Gastroesophageal sphincter (tissue), 4 donors: ENCODE measurements at regions not wholly inside any gene's neighbourhood (a gene's known extent, or its start where the extent isn't known, plus 50 kb on each side); places are given as distances from the start of the nearest gene placed in this dataset.

ENCODE experiments used
- ATAC-seq: fragments of 150-250 bp; one replicate; pipeline ENCODE4 v1.9.1; 2016; ENCODE audit warnings: mild to moderate bottlenecking, moderate library complexity
- H3K27ac ChIP-seq, 4 donors: fragments of 200-600 bp; sonication (generic) in 3 of 4; 1 replicate in 3 of 4; 2 replicates in 1 of 4; pipeline ENCODE4 v1.5.1; 2016 to 2019
- H3K27me3 ChIP-seq: fragments of 200-600 bp; sonication (generic); one replicate; pipeline ENCODE4 v1.5.1; 2019
- H3K36me3 ChIP-seq, 2 donors: fragments of 200-600 bp; sonication (generic); one replicate each; pipeline ENCODE4 v1.5.1; 2019; ENCODE audit warnings: control low read depth in 1 of 2
- H3K4me1 ChIP-seq, 3 donors: fragments of 200-600 bp; sonication (generic); 1 replicate in 2 of 3; 2 replicates in 1 of 3; pipeline ENCODE4 v1.5.1; 2016 to 2019; ENCODE audit warnings: control low read depth in 2 of 3
- H3K4me3 ChIP-seq, 2 donors: fragments of 200-600 bp; sonication (generic); one replicate each; pipeline ENCODE4 v1.5.1; 2019; ENCODE audit warnings: mild to moderate bottlenecking in 1 of 2, moderate library complexity in 1 of 2
- H3K9me3 ChIP-seq, 3 donors: fragments of 200-600 bp; sonication (generic); one replicate each; pipeline ENCODE4 v1.5.1; 2017 to 2019; ENCODE audit warnings: control low read depth in 2 of 3
- CTCF ChIP-seq, 4 experiments: fragments of 200-600 bp in 2 of 4; fragments of 450-650 bp in 2 of 4; sonication (generic) in 1 of 4; IDR thresholded peaks; one replicate each; pipeline ENCODE4 v1.5.1; 2017 to 2019; ENCODE audit warnings: antibody characterized with exemption in 4 of 4, mild to moderate bottlenecking in 2 of 4, moderate library complexity in 2 of 4
- EP300 ChIP-seq: sonication (generic); formaldehyde crosslinking; IDR thresholded peaks from one replicate; pipeline ENCODE4 v1.6.1; 2017; ENCODE audit warnings: antibody characterized with exemption, mild to moderate bottlenecking
- POLR2A ChIP-seq, 2 donors: fragments of 450-650 bp; IDR thresholded peaks; one replicate each; pipeline ENCODE4 v1.6.1; 2017; ENCODE audit warnings: antibody characterized with exemption in 2 of 2, mild to moderate bottlenecking in 2 of 2, moderate library complexity in 1 of 2
- POLR2AphosphoS5 ChIP-seq: sonication (generic); formaldehyde crosslinking; IDR thresholded peaks from one replicate; pipeline ENCODE4 v1.6.1; 2017; ENCODE audit warnings: antibody characterized with exemption
- WGBS, 2 donors: methylation state at CpG; one replicate each; pipeline ENCODE4 v1.1.5; 2018; ENCODE audit warnings: low coverage in 1 of 2; 5-methylcytosine and 5-hydroxymethylcytosine counted together

- no peaks in the 10 kb centered on the region for H3K36me3 ChIP-seq
- WGBS, 2 donors, result 81% methylated on average over 3 of the region's 4 CpGs; no CpG with 5 or more reads in 1 of the 2 donors
- TF ChIP-seq POLR2AphosphoS5, result no peak
- no peak for TF ChIP-seq EP300
- TF ChIP-seq POLR2A (IDR thresholded peaks at IDR 0.05), result no peak
- no peak for TF ChIP-seq CTCF (IDR thresholded peaks at IDR 0.05)
- H3K4me1 ChIP-seq, result no peaks in the 10 kb centered on the region
- no peak overlapping the region for H3K4me3 ChIP-seq
- no peaks in the 10 kb centered on the region for H3K27me3 ChIP-seq
- H3K27ac ChIP-seq, result no peak overlapping the region
- no peak for ATAC-seq
- H3K9me3 ChIP-seq, result peaks cover 0 to 4% (median 0%) of the 10 kb centered on the region in 3 donors
These were observed 70.0 kb upstream of the SHISA3 start for GRCh38 chr4:42327323-42327722.

GRCh38 chr4:42328978-42329377, 68.3 kb upstream of the SHISA3 start:
- ATAC-seq, result no peak
- TF ChIP-seq EP300 (no peak), POLR2AphosphoS5 (no peak), CTCF (IDR thresholded peaks at IDR 0.05) (no peak), POLR2A (IDR thresholded peaks at IDR 0.05) (no peak)
- Histone ChIP-seq H3K4me1 (no peaks in the 10 kb centered on the region), H3K27me3 (no peaks in the 10 kb centered on the region), H3K9me3 (peaks cover 0 to 1% (median 0%) of the 10 kb centered on the region in 3 donors), H3K4me3 (no peak overlapping the region), H3K36me3 (no peaks in the 10 kb centered on the region), H3K27ac (no peak overlapping the region)
- 100% methylated on average over 2 of the region's 2 CpGs; no CpG with 5 or more reads in 1 of the 2 donors for WGBS, 2 donors

GRCh38 chr4:42329421-42329820, 67.9 kb upstream of the SHISA3 start:
- H3K36me3 ChIP-seq, result no peaks in the 10 kb centered on the region
- H3K4me1 ChIP-seq, result no peaks in the 10 kb centered on the region
- no peak for TF ChIP-seq POLR2AphosphoS5
- no peak for TF ChIP-seq CTCF (IDR thresholded peaks at IDR 0.05)
- TF ChIP-seq EP300, result no peak
- no peak for TF ChIP-seq POLR2A (IDR thresholded peaks at IDR 0.05)
- no peaks in the 10 kb centered on the region for H3K9me3 ChIP-seq
- no peak overlapping the region for H3K4me3 ChIP-seq
- no peak for ATAC-seq
- no peak overlapping the region for H3K27ac ChIP-seq
- no peaks in the 10 kb centered on the region for H3K27me3 ChIP-seq
- WGBS, 2 donors, result 47 to 54% methylated on average over 2 to 3 of the region's 3 CpGs

GRCh38 chr4:42330002-42330592, 67.2 kb upstream of the SHISA3 start:
- Histone ChIP-seq H3K36me3 (no peaks in the 10 kb centered on the region), H3K27me3 (no peaks in the 10 kb centered on the region), H3K9me3 (no peaks in the 10 kb centered on the region), H3K4me3 (no peak overlapping the region), H3K4me1 (no peaks in the 10 kb centered on the region), H3K27ac (no peak overlapping the region)
- TF ChIP-seq POLR2AphosphoS5 (no peak), POLR2A (IDR thresholded peaks at IDR 0.05) (no peak), CTCF (IDR thresholded peaks at IDR 0.05) (no peak), EP300 (no peak)
- no peak for ATAC-seq
- 69 to 75% methylated on average over 4 to 7 of the region's 7 CpGs for WGBS, 2 donors

- Histone ChIP-seq H3K9me3 (no peaks in the 10 kb centered on the region), H3K4me3 (no peak overlapping the region), H3K27me3 (no peaks in the 10 kb centered on the region), H3K4me1 (no peaks in the 10 kb centered on the region), H3K27ac (no peak overlapping the region), H3K36me3 (no peaks in the 10 kb centered on the region)
- ATAC-seq, result no peak
- WGBS, 2 donors, result 100% methylated on average over 1 of the region's 1 CpG; no CpG with 5 or more reads in 1 of the 2 donors
- TF ChIP-seq POLR2AphosphoS5 (no peak), EP300 (no peak), POLR2A (IDR thresholded peaks at IDR 0.05) (no peak), CTCF (IDR thresholded peaks at IDR 0.05) (no peak)
These were observed 66.2 kb upstream of the SHISA3 start for GRCh38 chr4:42331040-42331439.
